Kidney (tissue), 13 donors: ENCODE measurements at regions not wholly inside any gene's neighbourhood (a gene's known extent, or its start where the extent isn't known, plus 50 kb on each side); places are given as distances from the start of the nearest gene placed in this dataset.

Experiments
- DNase-seq, 5 donors: peaks; one replicate each; pipeline ENCODE4 v3.0.0-alpha.2; 2013 to 2020
- FAIRE-seq: peaks from 2 replicates; lab custom pipeline; 2012; peaks lifted over from hg19 to GRCh38; lab: Jason Lieb, UNC
- H3K27ac ChIP-seq, 2 donors: one replicate each; pipeline ENCODE4 v1.7.0; 2013; ENCODE audit warnings: low read depth in 2 of 2, low read length in 2 of 2, inconsistent platforms in 1 of 2
- H3K27me3 ChIP-seq: one replicate; pipeline ENCODE4 v1.7.1; 2013; ENCODE audit warnings: low read length, inconsistent platforms; ENCODE audit not compliant: control insufficient read depth, insufficient read depth
- H3K36me3 ChIP-seq, 3 donors: one replicate each; pipeline versions ENCODE4 v1.7.0 to v1.7.1; 2013; ENCODE audit warnings: low read length in 3 of 3, control low read depth in 1 of 3, inconsistent platforms in 1 of 3; ENCODE audit not compliant: insufficient read depth in 3 of 3, control insufficient read depth in 2 of 3
- H3K4me1 ChIP-seq, 3 donors: one replicate each; pipeline versions ENCODE4 v1.7.0 to v1.7.1; 2013; ENCODE audit warnings: low read length in 3 of 3, inconsistent platforms in 1 of 3, low read depth in 1 of 3; ENCODE audit not compliant: control insufficient read depth in 2 of 3, insufficient read depth in 2 of 3
- H3K4me3 ChIP-seq, 3 donors: one replicate each; pipeline versions ENCODE4 v1.7.0 to v1.8.1; 2013; ENCODE audit warnings: low read length in 3 of 3, control low read depth in 1 of 3, inconsistent platforms in 1 of 3
- H3K9ac ChIP-seq, 3 donors: one replicate each; pipeline versions ENCODE4 v1.7.0 to v1.7.1; 2013; ENCODE audit warnings: low read length in 3 of 3, control low read depth in 1 of 3, inconsistent platforms in 1 of 3
- H3K9me3 ChIP-seq, 3 donors: one replicate each; pipeline versions ENCODE4 v1.7.0 to v1.7.1; 2013; ENCODE audit warnings: low read length in 3 of 3, control low read depth in 1 of 3, inconsistent platforms in 1 of 3; ENCODE audit not compliant: control insufficient read depth in 2 of 3, insufficient read depth in 1 of 3
- CTCF ChIP-seq: IDR thresholded peaks from 3 replicates; pipeline ENCODE4 v1.5.1; 2012; ENCODE audit warnings: mild to moderate bottlenecking, moderate library complexity, borderline replicate concordance; ENCODE audit not compliant: insufficient read depth; ENCODE audit errors: extremely low read depth
- intact Hi-C: fragments of 100-400 bp; cut with DNase I; formaldehyde crosslinking; loops from one replicate; pipeline ENCODE4 v1.11.1; 2022
- donor health status: control.
- donor health status: control.
- donor health status: control.
- donor health status: control.
- donor health status: control.
- donor health status: DM: yes; HTN: yes; CAD: no.
- donor health status: Normal renal cell carcinoma (clear cell type).

- Histone ChIP-seq H3K4me3 (no peak overlapping the region), H3K36me3 (no peaks in the 10 kb centered on the region), H3K27me3 (no peaks in the 10 kb centered on the region), H3K9ac (no peak overlapping the region), H3K4me1 (no peaks in the 10 kb centered on the region), H3K27ac (no peak overlapping the region), H3K9me3 (peaks cover 0 to 7% (median 0%) of the 10 kb centered on the region in 3 donors)
- FAIRE-seq (no peak), DNase-seq (no peak)
- intact Hi-C loops: no loop called here
- TF ChIP-seq CTCF: no peak
Measured at GRCh38 chr22:47331750-47332149, 569.3 kb downstream of the TBC1D22A start.

- Histone ChIP-seq H3K9me3 (peaks cover 0 to 7% (median 0%) of the 10 kb centered on the region in 3 donors), H3K36me3 (no peaks in the 10 kb centered on the region), H3K27ac (no peak overlapping the region), H3K27me3 (no peaks in the 10 kb centered on the region), H3K4me3 (no peak overlapping the region), H3K4me1 (no peaks in the 10 kb centered on the region), H3K9ac (no peak overlapping the region)
- DNase-seq (no peak), FAIRE-seq (no peak)
- intact Hi-C loops: no loop called here
- TF ChIP-seq CTCF: no peak
Measured at GRCh38 chr22:47329727-47330650, 567.5 kb downstream of the TBC1D22A start.

DNA sequence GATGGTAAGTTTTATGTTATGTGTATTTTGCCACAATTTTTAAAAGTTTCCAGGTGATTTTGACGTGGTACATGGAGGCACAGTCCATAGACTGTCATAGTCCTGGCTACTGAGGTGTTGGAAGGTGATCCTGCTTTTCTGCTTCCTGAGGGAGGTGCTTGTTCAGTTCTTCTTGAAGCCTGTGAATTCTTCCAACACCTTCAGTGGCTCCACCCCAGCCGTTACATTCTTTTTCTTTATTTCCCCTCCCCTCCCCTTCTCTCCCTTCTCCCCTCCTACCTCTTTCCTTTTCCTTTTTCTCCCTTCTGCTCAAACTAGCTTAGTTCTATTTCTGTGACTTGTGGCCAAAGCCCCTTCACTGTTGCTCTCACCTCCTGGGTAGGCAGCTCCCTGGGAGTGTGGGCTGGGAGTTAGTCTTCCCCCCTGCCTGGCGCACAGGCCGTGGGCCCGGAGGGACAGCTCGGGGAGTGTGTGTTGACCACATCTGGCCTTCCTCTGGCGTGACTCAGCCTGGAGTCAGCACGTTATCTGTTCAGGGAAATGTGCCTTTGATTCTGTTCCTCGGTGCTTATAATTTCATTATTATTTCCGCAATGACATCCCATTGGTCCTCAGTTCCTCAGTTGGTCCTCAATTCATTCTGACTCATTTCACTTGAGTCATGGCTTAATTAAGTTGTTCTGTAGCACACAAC, 566.2 kb downstream of the TBC1D22A start:
- no peak overlapping the region for H3K4me3 ChIP-seq
- intact Hi-C loops: no loop called here
- FAIRE-seq (no peak), DNase-seq (no peak)
- H3K36me3 ChIP-seq: no peaks in the 10 kb centered on the region
- no peak overlapping the region for H3K27ac ChIP-seq
- no peak overlapping the region for H3K9ac ChIP-seq
- no peaks in the 10 kb centered on the region for H3K27me3 ChIP-seq
- H3K4me1 ChIP-seq: no peaks in the 10 kb centered on the region
- no peak for TF ChIP-seq CTCF
- peaks cover 0 to 7% (median 0%) of the 10 kb centered on the region in 3 donors for H3K9me3 ChIP-seq
